NCI-H345 (cell line): ENCODE measurements at regions not wholly inside any gene's neighbourhood (a gene's known extent, or its start where the extent isn't known, plus 50 kb on each side); places are given as distances from the start of the nearest gene placed in this dataset.

Experiments used
- DNase-seq: peaks from one replicate; lab custom pipeline; 2025; lab: John Stamatoyannopoulos, UW

GRCh38 chr17:14886200-14886739, 378.9 kb downstream of the PMP22 start:
- DNase-seq = no peak

DNA sequence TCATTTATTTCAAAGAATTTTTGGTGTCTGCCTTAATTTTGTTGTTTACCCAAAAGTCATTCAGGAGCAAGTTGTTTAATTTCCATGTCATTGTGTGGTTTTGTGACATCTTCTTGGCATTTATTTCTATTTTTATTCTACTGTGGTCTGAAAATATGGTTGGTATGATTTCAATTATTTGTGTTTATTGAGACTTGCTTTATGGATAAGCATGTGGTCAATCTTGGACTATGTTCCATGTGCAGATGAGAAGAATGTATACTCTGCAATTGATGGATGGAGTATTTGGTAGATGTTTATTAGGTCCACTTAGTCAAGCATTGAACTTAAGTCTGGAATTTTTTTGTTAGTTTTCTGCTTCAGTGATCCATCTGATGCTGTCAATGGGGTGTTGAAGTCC, 383.0 kb downstream of the PMP22 start:
- DNase-seq = no peak

DNA sequence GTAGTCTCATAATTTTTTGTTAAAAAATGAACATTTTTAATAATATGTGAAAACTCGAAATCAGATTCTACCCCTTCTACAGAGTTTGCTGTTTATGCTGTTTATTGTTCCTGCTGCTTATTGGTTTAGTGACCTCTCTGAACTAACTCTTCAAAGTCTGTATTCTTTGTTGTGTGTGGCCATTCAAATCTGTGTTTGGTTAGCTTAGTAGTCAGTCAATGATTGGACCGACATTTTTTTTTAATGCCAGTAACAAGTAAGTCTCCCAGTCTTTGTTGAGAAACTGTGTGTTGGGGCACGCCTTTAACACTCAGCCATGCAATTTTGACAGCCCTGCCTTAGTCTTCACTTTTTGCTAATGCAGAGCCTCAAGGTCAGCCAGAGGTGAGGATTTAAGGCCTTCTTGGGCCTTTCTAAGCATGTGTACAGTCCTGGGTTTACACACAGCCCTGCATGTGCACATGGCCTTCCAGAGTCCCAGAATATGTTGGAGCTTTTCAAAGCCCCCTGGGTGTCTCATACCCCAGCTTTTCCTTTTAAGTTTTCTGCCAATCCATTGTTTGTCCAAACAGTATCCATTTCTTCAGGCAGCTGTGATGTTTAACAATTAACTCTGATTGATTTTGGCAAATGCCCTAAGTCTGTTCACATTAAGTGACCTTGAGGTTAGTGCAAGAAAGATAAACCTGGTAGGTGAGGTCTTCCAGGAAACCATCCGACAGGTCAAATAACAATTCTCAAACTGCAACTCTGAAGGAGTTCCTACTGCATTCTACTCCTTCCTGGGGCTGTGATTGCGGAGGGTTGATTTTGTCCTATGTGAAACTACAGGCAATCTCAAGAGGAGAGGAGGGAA, 389.3 kb downstream of the PMP22 start:
- no peak for DNase-seq

- DNase-seq = no peak
Observed at GRCh38 chr17:14873996-14874395, 391.1 kb downstream of the PMP22 start.

DNA sequence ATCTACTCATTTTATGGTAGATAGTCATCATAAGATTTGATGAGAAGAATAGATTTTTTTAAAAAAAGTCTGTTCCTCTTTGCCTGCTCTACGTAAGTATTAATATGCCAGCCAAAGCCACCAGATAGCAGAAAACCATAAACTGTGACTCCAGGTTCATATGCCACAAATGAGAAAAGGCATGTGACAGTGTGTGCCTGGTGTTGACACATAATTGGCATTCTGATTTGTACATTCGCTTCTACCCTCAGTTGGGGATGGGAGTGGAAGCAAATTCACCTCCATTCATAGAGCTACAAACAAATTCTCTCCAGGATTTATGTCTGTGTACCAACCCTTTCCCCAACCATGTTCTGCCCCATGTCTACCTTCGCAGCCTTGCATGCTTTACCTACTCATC, 391.6 kb downstream of the PMP22 start:
- DNase-seq = no peak

DNA sequence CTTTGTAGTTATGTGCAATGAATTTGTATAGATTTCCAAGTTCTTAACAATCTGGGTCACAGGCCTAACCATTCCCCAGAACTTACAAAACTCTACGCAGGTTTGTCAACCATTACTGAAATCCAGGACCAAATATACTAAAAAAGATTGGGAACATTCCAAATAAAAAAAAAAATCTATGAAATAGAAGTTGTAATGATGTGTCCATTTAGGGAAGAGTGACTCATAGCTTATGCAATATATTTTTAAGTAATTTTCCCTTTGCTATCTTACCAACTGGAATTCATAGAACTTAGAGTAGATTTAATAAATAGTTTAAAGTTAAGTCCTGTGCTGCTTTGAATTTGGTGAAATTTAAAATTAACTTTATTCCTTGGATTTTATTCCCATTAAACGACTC, 393.2 kb downstream of the PMP22 start:
- DNase-seq = no peak

DNA sequence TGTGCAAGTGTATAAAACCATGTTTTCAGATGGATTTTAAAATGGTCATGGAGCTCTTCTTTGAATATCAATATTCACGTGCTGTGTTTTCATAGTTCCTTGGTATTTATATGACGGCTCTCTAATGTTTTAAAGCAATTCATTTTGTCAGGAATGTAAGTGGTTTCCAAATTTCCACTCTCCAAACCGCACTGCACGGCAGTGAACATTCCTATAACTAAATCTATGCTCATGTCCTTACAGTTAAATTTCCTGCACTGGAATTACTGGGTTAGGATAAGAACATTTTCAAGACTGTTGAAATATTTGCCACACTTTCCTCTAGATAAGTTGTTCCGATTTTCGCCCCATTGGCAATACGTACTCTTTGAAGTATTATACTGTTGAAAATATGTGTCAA, 398.9 kb downstream of the PMP22 start:
- no peak for DNase-seq

GRCh38 chr17:14864127-14864526, 401.0 kb downstream of the PMP22 start:
- DNase-seq = no peak

- no peak for DNase-seq
Observed at GRCh38 chr17:14859542-14859941, 405.6 kb downstream of the PMP22 start.

DNA sequence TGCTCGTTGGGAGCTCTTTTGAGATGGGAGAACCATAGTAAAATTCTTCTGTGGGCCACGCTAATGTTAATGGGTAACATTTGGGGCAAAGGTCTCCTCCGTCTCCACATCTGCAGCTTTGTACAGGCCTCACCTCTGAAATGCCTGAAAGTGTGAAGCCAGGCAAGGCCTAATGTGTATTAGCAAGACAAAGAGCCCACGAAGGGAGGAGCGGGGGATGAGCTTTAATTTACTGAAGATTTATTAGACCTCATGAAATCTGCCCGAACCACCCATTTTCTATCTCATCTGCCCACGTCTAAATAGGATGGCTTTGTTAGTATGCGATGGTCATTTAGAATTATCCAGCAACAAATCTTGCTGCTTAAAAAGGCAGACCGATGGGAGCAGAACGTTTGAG, 408.9 kb downstream of the PMP22 start:
- no peak for DNase-seq

GRCh38 chr17:14854691-14855090, 410.4 kb downstream of the PMP22 start:
- no peak for DNase-seq

- DNase-seq = no peak
Observed at GRCh38 chr17:14845591-14846281, 419.4 kb downstream of the PMP22 start.

GRCh38 chr17:14843086-14843795, 421.9 kb downstream of the PMP22 start:
- DNase-seq = no peak

- no peak for DNase-seq
Observed at GRCh38 chr17:14840616-14841231, 424.4 kb downstream of the PMP22 start.

DNA sequence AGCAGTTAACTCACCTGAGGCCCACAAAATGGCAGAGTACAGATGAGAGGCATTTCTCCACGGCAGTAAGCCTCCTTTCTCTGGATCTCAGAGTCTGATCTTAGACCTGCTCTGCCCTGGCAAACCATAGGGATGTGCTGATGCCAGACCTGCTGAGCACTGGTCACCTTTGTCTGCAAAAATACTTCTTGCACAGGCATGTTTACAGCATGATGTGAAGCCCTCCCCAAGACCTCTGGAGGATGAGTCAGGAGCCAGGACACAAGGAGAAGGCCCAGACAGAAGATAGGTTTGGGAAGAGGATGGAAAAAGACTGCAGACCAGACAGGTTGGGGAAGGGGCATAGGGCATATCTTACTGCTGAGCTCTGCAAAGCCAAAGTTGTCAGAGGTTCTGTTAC, 426.6 kb downstream of the PMP22 start:
- DNase-seq = no peak

GRCh38 chr17:14833201-14833785, 431.8 kb downstream of the PMP22 start:
- no peak for DNase-seq

GRCh38 chr17:14831491-14831890, 433.6 kb downstream of the PMP22 start:
- DNase-seq = no peak

DNA sequence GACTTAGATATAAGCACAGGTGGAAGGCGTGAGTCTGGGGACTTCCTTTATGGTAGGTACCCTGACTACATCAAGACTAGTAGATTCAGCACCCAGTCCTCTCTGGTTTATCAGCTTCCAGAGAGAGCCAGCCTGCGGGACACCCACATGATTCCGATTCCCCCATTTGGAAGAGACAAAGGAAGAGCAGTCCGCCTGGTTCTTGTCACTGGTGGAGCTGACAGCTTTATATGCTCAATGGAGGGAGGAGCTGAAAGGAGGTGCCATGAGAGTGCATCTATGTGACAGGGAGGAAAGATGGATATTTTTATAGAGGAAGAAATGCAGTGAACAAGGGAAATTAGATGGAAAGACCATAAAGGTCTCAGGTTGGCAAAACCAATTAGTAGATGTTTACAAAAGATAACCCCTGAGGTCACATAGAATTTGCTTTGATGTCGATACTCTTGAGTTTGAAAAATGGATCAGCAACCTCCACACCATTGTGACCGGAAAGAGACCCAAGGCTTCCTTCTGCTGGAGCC, 437.7 kb downstream of the PMP22 start:
- no peak for DNase-seq

DNA sequence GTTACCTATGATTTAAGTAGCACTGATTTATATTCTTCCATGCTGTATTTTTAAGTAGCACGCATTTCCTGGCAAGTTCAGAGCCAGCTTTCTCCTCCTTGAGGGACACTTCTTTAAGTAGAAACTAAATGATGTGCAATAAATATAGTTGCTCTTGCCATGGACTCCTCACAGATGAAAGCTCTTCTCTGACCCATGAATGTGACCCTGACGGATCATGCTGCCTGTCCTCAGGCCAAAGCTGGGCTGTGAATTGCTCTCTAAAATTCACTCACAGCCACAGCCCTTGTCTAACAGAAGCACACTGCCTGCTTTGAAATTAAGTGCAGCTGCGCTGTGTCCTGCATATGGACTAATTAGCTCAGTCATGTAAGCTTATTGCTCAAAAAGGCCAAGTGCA, 438.8 kb downstream of the PMP22 start:
- no peak for DNase-seq

DNA sequence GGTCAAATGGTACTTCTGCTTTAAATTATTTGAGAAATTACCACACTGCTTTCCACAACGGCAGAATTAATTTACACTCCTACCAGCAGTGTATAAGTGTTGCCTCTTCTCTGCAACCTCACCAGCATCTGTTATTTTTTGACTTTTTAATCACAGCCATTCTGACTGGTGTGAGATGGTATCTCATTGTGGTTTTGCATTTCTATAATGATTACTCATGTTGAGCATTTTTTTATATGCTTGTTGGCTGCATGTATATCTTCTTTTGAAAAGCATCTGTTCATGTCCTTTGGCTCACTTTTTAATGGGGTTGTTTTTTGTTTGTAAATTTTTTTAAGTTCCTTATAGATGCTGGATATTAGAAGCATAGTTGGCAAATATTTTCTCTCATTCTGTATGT, 446.7 kb downstream of the PMP22 start:
- DNase-seq = no peak

DNA sequence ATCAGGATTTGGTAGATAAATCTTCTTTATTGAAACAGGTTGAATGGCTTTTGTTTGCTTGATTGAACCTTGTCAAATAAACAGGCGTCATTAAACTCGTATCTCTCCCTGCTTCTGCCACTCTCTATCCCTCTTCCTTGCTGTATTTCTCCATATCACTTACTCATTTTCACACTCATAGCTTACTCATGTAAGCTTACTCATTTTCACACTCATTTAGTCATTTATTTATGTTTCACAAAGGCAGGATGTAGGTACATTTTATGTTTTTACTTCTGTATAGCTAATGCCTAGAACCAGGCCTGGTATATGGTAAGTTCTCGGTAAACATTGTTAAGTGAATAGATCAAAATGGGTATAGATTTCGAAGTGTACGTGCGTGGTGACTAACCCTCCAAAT, 450.0 kb downstream of the PMP22 start:
- no peak for DNase-seq
